AG09309 (cell line): ENCODE measurements at regions not wholly inside any gene's neighbourhood (a gene's known extent, or its start where the extent isn't known, plus 50 kb on each side); places are given as distances from the start of the nearest gene placed in this dataset.
"Not testable (repeated sequence)": the region's sequence is repeated elsewhere in the genome, so short reads cannot be mapped to it uniquely, and the experiment has no call there.

ENCODE experiments used
- DNase-seq: peaks from one replicate; pipeline ENCODE4 v3.0.0-alpha.2; 2010; ENCODE audit warnings: low read depth
- H3K4me3 ChIP-seq: 2 replicates; pipeline ENCODE4 v1.5.1; 2011; ENCODE audit warnings: mild to moderate bottlenecking, low read depth, low read length, moderate library complexity; ENCODE audit not compliant: control insufficient read depth
- TF ChIP-seq, protein P1 (sequence below): IDR thresholded peaks from 2 replicates; pipeline ENCODE4 v1.5.1; 2011; ENCODE audit warnings: mild to moderate bottlenecking, low read depth, low read length, inconsistent platforms; ENCODE audit not compliant: insufficient read depth, control insufficient read depth; ENCODE audit errors: missing control alignments

DNA sequence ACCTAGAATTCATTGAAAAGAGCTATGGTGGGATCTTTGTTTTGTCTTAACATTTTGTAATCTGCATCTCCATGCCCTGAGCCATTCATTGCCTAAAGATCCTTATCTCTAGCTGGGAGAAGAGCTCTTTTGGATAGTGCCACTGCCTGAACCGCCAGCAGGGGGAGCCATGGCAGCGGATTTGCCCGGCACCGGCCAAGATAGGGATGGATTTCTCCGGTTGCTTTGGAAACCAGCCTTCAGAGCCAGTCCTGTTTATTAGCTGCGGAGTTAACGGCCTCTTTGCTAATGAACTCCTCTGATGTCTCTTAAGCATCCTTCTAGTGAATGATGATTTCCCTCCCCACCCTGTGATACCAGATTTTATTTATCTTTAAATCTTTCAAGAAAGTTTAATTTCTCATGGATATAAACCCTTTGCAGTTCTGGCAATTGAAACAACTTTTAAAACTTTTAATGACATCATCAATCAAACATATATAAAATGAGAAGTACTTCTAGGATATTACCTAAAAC lies 58.2 kb upstream of the LYZL2 start:
- TF ChIP-seq, protein P1, sequence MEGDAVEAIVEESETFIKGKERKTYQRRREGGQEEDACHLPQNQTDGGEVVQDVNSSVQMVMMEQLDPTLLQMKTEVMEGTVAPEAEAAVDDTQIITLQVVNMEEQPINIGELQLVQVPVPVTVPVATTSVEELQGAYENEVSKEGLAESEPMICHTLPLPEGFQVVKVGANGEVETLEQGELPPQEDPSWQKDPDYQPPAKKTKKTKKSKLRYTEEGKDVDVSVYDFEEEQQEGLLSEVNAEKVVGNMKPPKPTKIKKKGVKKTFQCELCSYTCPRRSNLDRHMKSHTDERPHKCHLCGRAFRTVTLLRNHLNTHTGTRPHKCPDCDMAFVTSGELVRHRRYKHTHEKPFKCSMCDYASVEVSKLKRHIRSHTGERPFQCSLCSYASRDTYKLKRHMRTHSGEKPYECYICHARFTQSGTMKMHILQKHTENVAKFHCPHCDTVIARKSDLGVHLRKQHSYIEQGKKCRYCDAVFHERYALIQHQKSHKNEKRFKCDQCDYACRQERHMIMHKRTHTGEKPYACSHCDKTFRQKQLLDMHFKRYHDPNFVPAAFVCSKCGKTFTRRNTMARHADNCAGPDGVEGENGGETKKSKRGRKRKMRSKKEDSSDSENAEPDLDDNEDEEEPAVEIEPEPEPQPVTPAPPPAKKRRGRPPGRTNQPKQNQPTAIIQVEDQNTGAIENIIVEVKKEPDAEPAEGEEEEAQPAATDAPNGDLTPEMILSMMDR = peak; percentile 94
- H3K4me3 ChIP-seq = no peak overlapping the region
- DNase-seq = no peak

DNA sequence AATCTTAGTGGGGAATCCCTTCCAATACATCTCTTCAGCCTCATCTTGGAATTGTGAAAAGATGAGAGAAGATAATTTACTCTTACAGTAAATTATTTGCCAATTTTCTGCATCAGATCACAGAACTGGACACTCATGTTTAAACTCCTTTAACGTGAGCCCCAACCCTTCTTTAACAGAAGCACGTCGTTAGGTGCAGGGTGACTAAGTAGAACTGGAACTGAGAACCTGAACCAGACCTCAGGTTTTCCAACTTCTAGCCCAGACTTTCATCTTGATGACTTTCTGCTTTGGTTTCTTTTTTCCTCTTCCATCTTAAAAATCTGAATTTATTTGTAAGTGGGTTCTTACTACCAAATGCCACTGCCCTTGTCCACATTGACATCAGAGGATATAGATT lies 57.2 kb upstream of the LYZL2 start:
- DNase-seq = no peak
- H3K4me3 ChIP-seq = no peak overlapping the region
- TF ChIP-seq, protein P1 = no peak

DNA sequence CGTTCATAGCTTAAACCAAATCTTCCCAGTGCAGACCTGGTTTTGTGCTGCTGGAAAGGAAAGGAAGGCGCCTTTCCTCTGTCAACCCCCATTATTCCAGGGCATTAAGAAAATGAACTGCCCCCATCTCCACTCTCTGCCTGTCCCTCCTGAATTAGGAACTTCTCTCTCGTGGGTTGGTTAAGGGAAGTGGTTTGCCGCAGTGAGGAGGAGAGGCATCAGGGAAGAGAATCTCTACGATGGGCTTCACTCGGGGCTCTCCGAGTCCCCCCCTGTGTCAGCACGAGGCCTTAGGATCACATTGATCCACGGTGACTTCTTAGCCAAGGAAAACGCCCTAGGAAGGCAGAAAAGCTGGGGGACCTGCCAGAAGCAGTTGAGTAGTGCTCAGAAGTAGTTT lies 53.9 kb upstream of the LYZL2 start:
- TF ChIP-seq, protein P1 = no peak
- no peak overlapping the region for H3K4me3 ChIP-seq
- DNase-seq = no peak

DNA sequence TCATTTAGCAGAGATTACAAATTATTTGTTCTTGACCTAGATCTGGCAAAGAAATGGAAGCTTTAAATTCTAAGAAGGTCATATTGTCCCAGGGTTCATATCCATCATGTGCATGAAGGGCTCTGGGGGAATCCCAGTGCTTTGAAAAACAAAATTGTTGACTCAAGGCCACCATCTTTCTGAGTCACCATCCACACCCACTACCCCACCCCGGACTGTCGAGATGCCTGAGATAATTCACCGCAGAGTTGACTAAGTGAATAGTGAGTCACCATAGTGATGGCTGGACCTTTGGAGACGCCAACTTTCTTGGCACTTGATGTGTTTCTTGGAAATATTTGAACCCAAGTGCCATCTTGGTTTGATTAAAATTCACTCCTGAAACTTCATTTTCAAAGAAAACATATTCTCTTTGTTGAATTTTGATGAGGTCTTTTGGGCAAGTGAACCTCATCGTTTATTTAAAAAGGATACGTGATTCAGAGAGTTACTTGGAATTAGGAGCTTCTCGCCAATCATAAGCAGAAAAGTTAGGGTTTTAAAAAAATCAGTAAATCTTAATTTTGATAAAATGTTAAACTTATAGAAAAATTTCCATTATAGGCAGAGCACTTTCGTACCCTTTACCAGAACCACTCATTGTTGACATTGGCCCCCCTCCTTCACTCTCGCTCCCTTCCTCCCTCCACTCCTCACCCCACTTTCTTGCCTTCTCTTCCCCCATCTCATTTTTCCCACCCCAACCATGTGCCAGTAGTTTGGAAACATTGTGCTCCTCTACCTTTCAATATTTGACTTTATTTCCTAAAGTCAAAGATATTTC lies 53.0 kb upstream of the LYZL2 start:
- DNase-seq = peak; percentile 82
- not testable (repeated sequence) for H3K4me3 ChIP-seq

DNA sequence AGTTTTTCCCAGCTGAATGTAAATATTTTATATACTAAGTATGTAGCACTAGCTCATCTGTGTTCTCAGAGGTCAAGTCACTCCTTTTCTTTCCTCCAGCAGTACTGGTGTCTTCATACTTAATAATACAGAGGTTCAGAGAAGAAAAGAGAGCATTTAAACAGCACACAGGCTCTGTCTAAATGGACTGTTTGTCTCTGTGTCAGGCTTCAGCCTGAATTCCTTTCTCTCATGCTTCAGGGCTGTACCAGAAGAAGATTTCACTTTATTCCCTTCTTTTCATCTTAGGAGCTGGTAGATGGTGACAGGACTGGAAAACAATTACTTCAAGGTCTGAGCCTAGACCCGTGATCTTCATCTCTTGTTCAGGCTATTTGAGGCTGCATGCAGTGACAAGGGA lies 51.4 kb upstream of the LYZL2 start:
- no peak for DNase-seq
- TF ChIP-seq, protein P1 = no peak
- H3K4me3 ChIP-seq = no peak overlapping the region
